CD4-positive, alpha-beta T cell treated with Interferon alpha-2 for 1 hour (primary cell): ENCODE measurements at regions not wholly inside any gene's neighbourhood (a gene's known extent, or its start where the extent isn't known, plus 50 kb on each side); places are given as distances from the start of the nearest gene placed in this dataset.

Experiments used
- DNase-seq, 2 donors: peaks; one replicate each; pipeline ENCODE4 v3.0.0-alpha.2; 2020 to 2022

GRCh38 chr2:189268763-189269162 is 89.2 kb upstream of the COL5A2 start:
- no peak for DNase-seq

- DNase-seq: no peak
These were observed 94.2 kb upstream of the COL5A2 start for GRCh38 chr2:189273734-189274133.

GRCh38 chr2:189274361-189274760 is 94.8 kb upstream of the COL5A2 start:
- DNase-seq: no peak

- DNase-seq: no peak
These were observed 96.7 kb upstream of the COL5A2 start for GRCh38 chr2:189276277-189276676.

- no peak for DNase-seq
These were observed 101.6 kb upstream of the COL5A2 start for GRCh38 chr2:189281201-189281600.

- DNase-seq: no peak
These were observed 105.8 kb upstream of the COL5A2 start for GRCh38 chr2:189285349-189285748.

- DNase-seq: no peak
These were observed 106.5 kb upstream of the COL5A2 start for GRCh38 chr2:189285962-189286645.

GRCh38 chr2:189287363-189287762 is 107.8 kb upstream of the COL5A2 start:
- DNase-seq: no peak

- DNase-seq: peak in 1 of 2 donors; percentile 42
These were observed 108.5 kb upstream of the COL5A2 start for GRCh38 chr2:189287982-189288521.

- no peak for DNase-seq
These were observed 111.9 kb upstream of the COL5A2 start for GRCh38 chr2:189291460-189291859.

- no peak for DNase-seq
These were observed 113.6 kb upstream of the COL5A2 start for GRCh38 chr2:189293164-189293563.

GRCh38 chr2:189297446-189297845 is 117.9 kb upstream of the COL5A2 start:
- no peak for DNase-seq

- no peak for DNase-seq
These were observed 118.5 kb upstream of the COL5A2 start for GRCh38 chr2:189298038-189298437.

- no peak for DNase-seq
These were observed 118.9 kb upstream of the COL5A2 start for GRCh38 chr2:189298481-189298880.

- no peak for DNase-seq
These were observed 120.4 kb upstream of the COL5A2 start for GRCh38 chr2:189299974-189300373.

GRCh38 chr2:189300916-189301315 is 121.4 kb upstream of the COL5A2 start:
- DNase-seq: peak; percentile 13 to 63

GRCh38 chr2:189302274-189302948 is 122.8 kb upstream of the COL5A2 start:
- DNase-seq: no peak

GRCh38 chr2:189304360-189304759 is 124.8 kb upstream of the COL5A2 start:
- peak; percentile 24 to 63 for DNase-seq

- DNase-seq: no peak
These were observed 125.9 kb upstream of the COL5A2 start for GRCh38 chr2:189305291-189305943.

- no peak for DNase-seq
These were observed 127.0 kb upstream of the COL5A2 start for GRCh38 chr2:189306525-189306924.

- no peak for DNase-seq
These were observed 128.7 kb upstream of the COL5A2 start for GRCh38 chr2:189308056-189308790.

GRCh38 chr2:189309331-189309730 is 129.8 kb upstream of the COL5A2 start:
- no peak for DNase-seq

GRCh38 chr2:189312211-189312610 is 129.1 kb upstream of the WDR75 start:
- DNase-seq: no peak
